WI38 (cell line): ENCODE measurements at regions not wholly inside any gene's neighbourhood (a gene's known extent, or its start where the extent isn't known, plus 50 kb on each side); places are given as distances from the start of the nearest gene placed in this dataset.

Experiments
- H3K4me3 ChIP-seq: 2 replicates; pipeline ENCODE4 v1.5.1; 2011; ENCODE audit warnings: low read depth, mild to moderate bottlenecking, control low read depth, low read length
- TF ChIP-seq, protein P1 (sequence below): IDR thresholded peaks from 2 replicates; pipeline ENCODE4 v1.5.1; 2012; ENCODE audit warnings: low read depth, mild to moderate bottlenecking, control low read depth, low read length

DNA sequence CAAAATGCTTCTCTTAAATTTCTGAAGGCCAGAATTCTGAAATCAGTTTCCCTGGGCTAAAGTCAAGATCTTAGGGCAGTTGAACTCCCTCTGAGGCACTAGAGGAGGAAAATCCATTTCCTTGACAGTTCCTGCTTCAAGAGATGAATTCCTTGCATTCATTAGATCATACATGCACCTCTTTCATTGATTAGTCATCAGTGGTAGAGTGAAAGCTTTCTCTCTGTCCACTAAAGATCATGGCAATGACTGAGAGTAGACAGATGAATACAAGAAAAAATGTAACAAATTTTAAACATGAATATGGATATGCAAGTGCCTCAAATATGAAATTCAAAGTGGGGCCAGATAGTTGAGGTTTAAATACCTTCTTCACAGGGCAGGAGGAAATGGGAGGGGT is 693.4 kb upstream of the TMEFF2 start:
- TF ChIP-seq, protein P1, sequence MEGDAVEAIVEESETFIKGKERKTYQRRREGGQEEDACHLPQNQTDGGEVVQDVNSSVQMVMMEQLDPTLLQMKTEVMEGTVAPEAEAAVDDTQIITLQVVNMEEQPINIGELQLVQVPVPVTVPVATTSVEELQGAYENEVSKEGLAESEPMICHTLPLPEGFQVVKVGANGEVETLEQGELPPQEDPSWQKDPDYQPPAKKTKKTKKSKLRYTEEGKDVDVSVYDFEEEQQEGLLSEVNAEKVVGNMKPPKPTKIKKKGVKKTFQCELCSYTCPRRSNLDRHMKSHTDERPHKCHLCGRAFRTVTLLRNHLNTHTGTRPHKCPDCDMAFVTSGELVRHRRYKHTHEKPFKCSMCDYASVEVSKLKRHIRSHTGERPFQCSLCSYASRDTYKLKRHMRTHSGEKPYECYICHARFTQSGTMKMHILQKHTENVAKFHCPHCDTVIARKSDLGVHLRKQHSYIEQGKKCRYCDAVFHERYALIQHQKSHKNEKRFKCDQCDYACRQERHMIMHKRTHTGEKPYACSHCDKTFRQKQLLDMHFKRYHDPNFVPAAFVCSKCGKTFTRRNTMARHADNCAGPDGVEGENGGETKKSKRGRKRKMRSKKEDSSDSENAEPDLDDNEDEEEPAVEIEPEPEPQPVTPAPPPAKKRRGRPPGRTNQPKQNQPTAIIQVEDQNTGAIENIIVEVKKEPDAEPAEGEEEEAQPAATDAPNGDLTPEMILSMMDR: no peak

DNA sequence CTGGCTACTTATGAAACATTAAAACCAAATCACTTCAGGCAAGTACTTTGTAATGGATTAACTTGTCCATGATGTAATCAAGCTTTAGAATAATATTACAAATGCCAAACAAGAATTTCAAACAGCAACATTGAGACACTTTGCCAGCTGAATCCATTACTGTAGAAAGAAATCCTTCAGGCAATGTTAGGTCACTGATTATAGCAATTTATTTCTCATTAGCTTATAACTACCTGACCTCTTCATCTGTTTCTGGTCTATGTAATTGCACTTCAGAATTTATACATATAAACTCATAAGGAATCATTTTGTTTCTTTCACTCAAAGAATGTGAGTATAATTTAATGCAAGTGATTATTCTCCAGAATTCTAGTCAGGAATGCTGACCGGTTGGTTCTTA is 692.6 kb upstream of the TMEFF2 start:
- H3K4me3 ChIP-seq: no peak overlapping the region
- TF ChIP-seq, protein P1: no peak

More for the DNA sequence above, 693.4 kb upstream of the TMEFF2 start:
- no peak overlapping the region for H3K4me3 ChIP-seq

DNA sequence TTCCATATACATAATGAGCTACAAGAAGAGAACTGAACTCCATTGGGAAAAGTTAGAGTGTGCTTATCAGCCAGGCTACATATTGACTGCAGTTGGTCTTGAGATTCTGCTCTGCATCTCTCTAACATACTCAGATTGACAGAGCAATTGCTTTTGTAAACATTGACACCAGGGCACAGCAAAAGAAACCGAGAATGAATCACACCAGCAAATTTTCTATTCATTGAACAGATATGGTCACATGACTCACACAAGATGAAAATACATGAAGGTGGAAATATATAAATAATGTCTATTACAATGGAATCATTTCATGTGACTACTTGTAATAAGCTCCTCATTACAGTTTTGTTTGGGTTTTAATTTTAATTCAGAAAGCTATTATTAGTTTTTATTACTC is 691.9 kb upstream of the TMEFF2 start:
- no peak overlapping the region for H3K4me3 ChIP-seq
- TF ChIP-seq, protein P1: no peak

DNA sequence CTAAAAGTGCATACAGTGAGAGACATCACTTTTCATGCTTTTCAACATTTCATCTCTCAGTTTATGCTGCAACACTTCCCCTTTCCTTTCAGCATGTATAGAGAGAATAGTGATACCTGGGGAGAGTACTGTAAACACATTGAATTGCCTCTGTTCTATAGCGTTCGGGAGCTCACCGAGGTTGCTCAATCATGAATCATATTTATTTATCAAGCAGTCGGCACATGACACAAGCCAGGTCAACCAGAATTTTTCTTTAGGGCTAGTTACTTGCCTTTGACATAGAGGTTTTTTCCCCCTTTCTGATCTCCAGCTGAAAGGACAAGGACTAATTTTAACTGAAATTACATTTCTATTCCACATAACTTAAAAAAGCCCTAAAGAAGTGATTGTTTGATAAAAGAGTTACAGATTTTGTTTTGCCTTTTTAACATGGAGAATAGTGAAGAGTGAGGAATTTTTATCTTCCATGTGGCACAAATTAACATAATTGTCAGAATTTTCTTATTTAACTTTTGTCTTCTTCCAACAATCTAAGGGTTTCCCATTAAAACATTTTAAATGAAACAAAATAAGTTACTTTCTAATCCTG is 690.9 kb upstream of the TMEFF2 start:
- H3K4me3 ChIP-seq: no peak overlapping the region
- TF ChIP-seq, protein P1: no peak

DNA sequence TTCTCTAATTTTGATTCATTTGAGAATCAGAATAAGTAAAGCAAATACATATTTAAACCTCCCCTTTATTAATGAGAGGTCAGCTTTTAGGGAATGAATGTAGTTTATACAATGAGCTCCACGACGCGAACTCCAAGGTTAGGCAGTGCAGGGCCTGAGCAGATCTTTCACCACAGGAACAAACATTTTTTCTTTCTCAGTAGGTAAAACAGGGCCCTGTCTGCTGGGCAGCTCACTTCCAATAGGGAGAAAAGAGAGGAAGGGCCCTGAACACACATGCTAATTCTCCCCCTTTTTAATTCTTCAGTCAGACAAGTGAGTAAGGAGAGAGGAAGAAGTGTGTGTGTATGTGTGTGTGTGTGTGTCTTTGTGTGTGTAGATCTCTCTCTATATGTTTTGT is 682.4 kb upstream of the TMEFF2 start:
- TF ChIP-seq, protein P1: no peak
- no peak overlapping the region for H3K4me3 ChIP-seq

DNA sequence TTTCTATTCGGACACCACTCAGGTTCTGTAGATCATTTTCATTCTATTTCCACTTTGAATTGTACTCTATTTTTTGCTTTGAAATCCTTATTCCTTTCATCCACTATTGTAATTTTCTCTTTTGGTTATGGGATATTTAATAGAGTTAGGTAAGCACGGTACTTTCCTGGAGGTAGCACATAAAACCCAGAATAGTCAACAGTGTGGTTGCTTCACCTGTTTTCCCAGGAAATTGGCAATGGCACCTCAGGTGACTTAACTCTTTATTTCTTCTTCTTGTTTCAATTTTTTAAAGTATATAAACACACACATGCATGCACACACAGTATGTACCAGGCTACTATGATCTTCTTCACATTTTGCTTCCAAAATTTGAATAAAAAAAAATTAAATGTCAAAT is 682.0 kb upstream of the TMEFF2 start:
- TF ChIP-seq, protein P1: no peak
- no peak overlapping the region for H3K4me3 ChIP-seq

DNA sequence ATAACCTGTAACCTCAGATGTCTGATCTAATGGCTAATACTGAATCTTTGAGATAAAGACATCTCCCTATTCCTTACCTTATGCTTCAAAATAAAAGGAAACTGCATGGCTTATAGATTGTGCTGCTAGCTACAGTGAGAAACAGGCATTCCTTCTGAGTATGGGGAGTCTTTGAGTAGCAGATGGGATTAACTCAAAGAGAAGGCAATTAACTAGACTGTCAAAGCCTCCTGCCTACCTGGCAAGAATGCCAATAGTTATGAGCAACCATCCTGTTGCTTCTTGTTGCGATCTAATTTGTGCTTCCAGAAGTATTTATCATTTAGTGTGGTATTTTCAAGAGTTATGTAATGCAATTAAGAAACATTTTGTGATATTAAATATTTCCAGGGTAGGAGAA is 660.0 kb upstream of the TMEFF2 start:
- TF ChIP-seq, protein P1: no peak
- no peak overlapping the region for H3K4me3 ChIP-seq
